ENCODE measurements at regions not wholly inside any gene's neighbourhood (a gene's known extent, or its start where the extent isn't known, plus 50 kb on each side); places are given as distances from the start of the nearest gene placed in this dataset.

- no peak for TF ChIP-seq CTCF (IDR thresholded peaks at IDR 0.05; ENCODE audit: insufficient read depth, low read depth, low read length)
- TF ChIP-seq EZH2 (IDR thresholded peaks at IDR 0.05; ENCODE audit: insufficient read depth, low read length) = no peak
These were observed 90.6 kb upstream of the SYT4 start for GRCh38 chr18:43367895-43368294.
